ENCODE measurements at regions not wholly inside any gene's neighbourhood (a gene's known extent, or its start where the extent isn't known, plus 50 kb on each side); places are given as distances from the start of the nearest gene placed in this dataset.
"Not testable (repeated sequence)": the region's sequence is repeated elsewhere in the genome, so short reads cannot be mapped to it uniquely, and the experiment has no call there.

GRCh38 chr10:131822692-131823245, 78.0 kb upstream of the PPP2R2D start:
- H3T11ph ChIP-seq (ENCODE audit: low read length): no peak overlapping the region
- no peak overlapping the region for H3K18ac ChIP-seq (ENCODE audit: insufficient read length, low read depth, low read length)
- H3K4me3 Mint-ChIP-seq: no peak overlapping the region
- no peak overlapping the region for H4K8ac ChIP-seq (replicated peaks; ENCODE audit: insufficient read length, low read depth, low read length)
- H3K4ac ChIP-seq (ENCODE audit: low read depth, low read length): no peak overlapping the region
- peaks cover 0 to 3% of the 10 kb centered on the region in 2 experiments; a peak in 3 of 5 replicates for H3K9me3 Mint-ChIP-seq
- H3K79me1 ChIP-seq (ENCODE audit: insufficient read depth, low read depth, low read length, poor library complexity, severe bottlenecking): no peaks in the 10 kb centered on the region
- no peak overlapping the region for H3K56ac ChIP-seq (ENCODE audit: insufficient read length, low read depth, low read length)
- H2BK120ac ChIP-seq (ENCODE audit: low read depth, low read length, poor library complexity, severe bottlenecking): no peak overlapping the region
- H2BK5ac ChIP-seq (ENCODE audit: insufficient read length, low read length): no peak overlapping the region
- no CpG with 5 or more reads among the region's 9 CpGs for WGBS (ENCODE audit: extremely low coverage, insufficient read length, low lambda C conversion rate)
- H3K23me2 ChIP-seq (ENCODE audit: insufficient read length, low read depth, low read length, poor library complexity, severe bottlenecking): no peaks in the 10 kb centered on the region
- H2BK15ac ChIP-seq (ENCODE audit: low read depth, low read length): no peak overlapping the region
- no peaks in the 10 kb centered on the region for H3K4me1 ChIP-seq (ENCODE audit: insufficient read depth, low read length)
- H3K27me3 ChIP-seq (ENCODE audit: insufficient read depth, low read length): no peaks in the 10 kb centered on the region
- H3K4me1 Mint-ChIP-seq: peaks cover 23 to 34% of the 10 kb centered on the region in 2 experiments
- no peak overlapping the region for H4K5ac ChIP-seq (ENCODE audit: insufficient read length, low read depth, low read length)
- H3K9ac ChIP-seq (ENCODE audit: extremely low read depth, insufficient read length, low read length): no peak overlapping the region
- no peaks in the 10 kb centered on the region; the same call in 1 of the 2 replicates for H3K27me3 Mint-ChIP-seq (ENCODE audit: low read depth)
- no peak overlapping the region for H2AFZ ChIP-seq (ENCODE audit: low read length)
- no peak for TF ChIP-seq CTCF (conservative IDR thresholded peaks at IDR 0.05)
- H2AK5ac ChIP-seq (ENCODE audit: insufficient read length, low read length): no peak overlapping the region
- DNase-seq: no peak
- no peak overlapping the region for H4K91ac ChIP-seq (ENCODE audit: insufficient read length, low read depth, low read length)
- no peak overlapping the region for H2BK12ac ChIP-seq (ENCODE audit: insufficient read length, low read depth, low read length)
- H3K27ac Mint-ChIP-seq: 0 out of 7 replicates have a peak overlapping the region, but pooled peaks of 1 of the 3 experiments have one; percentile 16
- H3K79me2 ChIP-seq (ENCODE audit: insufficient read depth, low read length): no peaks in the 10 kb centered on the region
- H3K23ac ChIP-seq (ENCODE audit: insufficient read length, low read depth, low read length): no peak overlapping the region
- H3K27ac ChIP-seq (ENCODE audit: insufficient read length, low read depth, low read length): no peak overlapping the region
- no peaks in the 10 kb centered on the region for H3K36me3 Mint-ChIP-seq (ENCODE audit: insufficient read depth in 1 of 3, low read depth in 3 of 3)
- no peak overlapping the region for H3K4me2 ChIP-seq (ENCODE audit: insufficient read depth, insufficient read length, low read length)
- no peak overlapping the region for H2BK20ac ChIP-seq (ENCODE audit: low read depth, low read length, poor library complexity, severe bottlenecking)
- no peaks in the 10 kb centered on the region for H4K20me1 ChIP-seq (ENCODE audit: control insufficient read depth, insufficient read depth, insufficient read length)
- H3K14ac ChIP-seq (ENCODE audit: insufficient read depth, low read length): no peak overlapping the region
- no peaks in the 10 kb centered on the region for H3K9me3 ChIP-seq (ENCODE audit: control insufficient read depth, low read depth, low read length)

GRCh38 chr10:131823601-131824099, 77.2 kb upstream of the PPP2R2D start:
- not testable (repeated sequence) for H3K4me2 ChIP-seq (ENCODE audit: insufficient read depth, insufficient read length, low read length); H4K8ac ChIP-seq (replicated peaks; ENCODE audit: insufficient read length, low read depth, low read length); H3K79me1 ChIP-seq (ENCODE audit: insufficient read depth, low read depth, low read length, poor library complexity, severe bottlenecking); H3K79me2 ChIP-seq (ENCODE audit: insufficient read depth, low read length); H3T11ph ChIP-seq (ENCODE audit: low read length); H3K9me3 ChIP-seq (ENCODE audit: control insufficient read depth, low read depth, low read length); H2AFZ ChIP-seq (ENCODE audit: low read length); H3K56ac ChIP-seq (ENCODE audit: insufficient read length, low read depth, low read length); H4K91ac ChIP-seq (ENCODE audit: insufficient read length, low read depth, low read length); H3K23me2 ChIP-seq (ENCODE audit: insufficient read length, low read depth, low read length, poor library complexity, severe bottlenecking); H2BK15ac ChIP-seq (ENCODE audit: low read depth, low read length); H3K36me3 Mint-ChIP-seq (ENCODE audit: insufficient read depth in 1 of 3, low read depth in 3 of 3); H4K5ac ChIP-seq (ENCODE audit: insufficient read length, low read depth, low read length); H3K14ac ChIP-seq (ENCODE audit: insufficient read depth, low read length); DNase-seq; H3K9me3 Mint-ChIP-seq; H2BK12ac ChIP-seq (ENCODE audit: insufficient read length, low read depth, low read length); H3K4me1 ChIP-seq (ENCODE audit: insufficient read depth, low read length); H3K27me3 ChIP-seq (ENCODE audit: insufficient read depth, low read length); H3K9ac ChIP-seq (ENCODE audit: extremely low read depth, insufficient read length, low read length); H3K27ac ChIP-seq (ENCODE audit: insufficient read length, low read depth, low read length); H3K23ac ChIP-seq (ENCODE audit: insufficient read length, low read depth, low read length); H2BK120ac ChIP-seq (ENCODE audit: low read depth, low read length, poor library complexity, severe bottlenecking); H3K18ac ChIP-seq (ENCODE audit: insufficient read length, low read depth, low read length); H3K27ac Mint-ChIP-seq; H2BK5ac ChIP-seq (ENCODE audit: insufficient read length, low read length); H4K20me1 ChIP-seq (ENCODE audit: control insufficient read depth, insufficient read depth, insufficient read length); H3K4ac ChIP-seq (ENCODE audit: low read depth, low read length); H2BK20ac ChIP-seq (ENCODE audit: low read depth, low read length, poor library complexity, severe bottlenecking); H3K4me3 Mint-ChIP-seq; H2AK5ac ChIP-seq (ENCODE audit: insufficient read length, low read length); H3K27me3 Mint-ChIP-seq (ENCODE audit: low read depth)
- peaks cover 22 to 30% of the 10 kb centered on the region in 2 experiments for H3K4me1 Mint-ChIP-seq
- WGBS (ENCODE audit: extremely low coverage, insufficient read length, low lambda C conversion rate): no CpG with 5 or more reads among the region's 12 CpGs
